MM.1S (cell line): ENCODE measurements at regions not wholly inside any gene's neighbourhood (a gene's known extent, or its start where the extent isn't known, plus 50 kb on each side); places are given as distances from the start of the nearest gene placed in this dataset.

Experiments used
- DNase-seq: peaks from one replicate; pipeline ENCODE4 v3.0.0-alpha.2; 2015
- H2AFZ ChIP-seq: fragments of 300-600 bp; sonication (generic); 2 replicates; pipeline ENCODE4 v1.6.0; 2016; ENCODE audit warnings: antibody characterized with exemption, low read length
- H3F3A ChIP-seq: fragments of 300-600 bp; sonication (generic); 2 replicates; pipeline ENCODE4 v1.6.1; 2016; ENCODE audit warnings: mild to moderate bottlenecking, antibody characterized with exemption, low read length, moderate library complexity, mixed read lengths; ENCODE audit not compliant: insufficient read depth
- H3K27ac ChIP-seq: fragments of 300-600 bp; sonication (generic); 2 replicates; pipeline ENCODE4 v1.5.1; 2016; ENCODE audit warnings: mild to moderate bottlenecking, low read length
- H3K27me3 ChIP-seq: fragments of 300-600 bp; sonication (generic); replicated peaks from 2 replicates; pipeline ENCODE4 v1.6.0; 2016; ENCODE audit warnings: low read length; ENCODE audit not compliant: insufficient read depth
- H3K36me3 ChIP-seq: fragments of 300-600 bp; sonication (generic); replicated peaks from 2 replicates; pipeline ENCODE4 v1.6.1; 2016; ENCODE audit warnings: mild to moderate bottlenecking, low read length, mixed read lengths; ENCODE audit not compliant: insufficient read depth
- H3K4me1 ChIP-seq: fragments of 300-600 bp; sonication (generic); 2 replicates; pipeline ENCODE4 v1.6.1; 2016; ENCODE audit warnings: low read length, mixed read lengths
- H3K4me2 ChIP-seq: fragments of 300-600 bp; sonication (generic); 2 replicates; pipeline ENCODE4 v1.6.0; 2016; ENCODE audit warnings: low read depth, low read length
- H3K4me3 ChIP-seq: fragments of 300-600 bp; sonication (generic); 2 replicates; pipeline ENCODE4 v1.5.1; 2016; ENCODE audit warnings: low read length, mixed read lengths
- H3K79me2 ChIP-seq: fragments of 300-600 bp; sonication (generic); 2 replicates; pipeline ENCODE4 v1.6.1; 2016; ENCODE audit warnings: mixed run types, low read length, mixed read lengths
- H3K9ac ChIP-seq: fragments of 300-600 bp; sonication (generic); 2 replicates; pipeline ENCODE4 v1.6.1; 2016; ENCODE audit warnings: low read length, mixed read lengths
- H3K9me2 ChIP-seq: fragments of 300-600 bp; sonication (generic); replicated peaks from 2 replicates; pipeline ENCODE4 v1.6.1; 2016; ENCODE audit warnings: mild to moderate bottlenecking, low read length, mixed read lengths; ENCODE audit not compliant: insufficient read depth
- H3K9me3 ChIP-seq: fragments of 300-600 bp; sonication (generic); replicated peaks from 2 replicates; pipeline ENCODE4 v1.6.1; 2016; ENCODE audit warnings: mild to moderate bottlenecking, low read length, mixed read lengths; ENCODE audit not compliant: insufficient read depth
- H4K20me1 ChIP-seq: fragments of 300-600 bp; sonication (generic); 2 replicates; pipeline ENCODE4 v1.6.1; 2016; ENCODE audit warnings: mild to moderate bottlenecking, low read length, moderate library complexity, mixed read lengths; ENCODE audit not compliant: insufficient read depth
- CTCF ChIP-seq: fragments of 300-600 bp; sonication (generic); IDR thresholded peaks from 2 replicates; pipeline ENCODE4 v1.5.1; 2016; ENCODE audit warnings: antibody characterized with exemption, low read length, mixed read lengths
- EZH2 ChIP-seq: fragments of 300-600 bp; sonication (generic); optimal IDR thresholded peaks from 2 replicates; pipeline ENCODE3; 2017; ENCODE audit warnings: low read depth, mild to moderate bottlenecking, antibody characterized with exemption, low read length, mixed read lengths
- EZH2phosphoT487 ChIP-seq: fragments of 300-600 bp; sonication (generic); IDR thresholded peaks from 2 replicates; pipeline ENCODE4 v1.6.1; 2018; ENCODE audit warnings: antibody characterized with exemption, low read length

DNA sequence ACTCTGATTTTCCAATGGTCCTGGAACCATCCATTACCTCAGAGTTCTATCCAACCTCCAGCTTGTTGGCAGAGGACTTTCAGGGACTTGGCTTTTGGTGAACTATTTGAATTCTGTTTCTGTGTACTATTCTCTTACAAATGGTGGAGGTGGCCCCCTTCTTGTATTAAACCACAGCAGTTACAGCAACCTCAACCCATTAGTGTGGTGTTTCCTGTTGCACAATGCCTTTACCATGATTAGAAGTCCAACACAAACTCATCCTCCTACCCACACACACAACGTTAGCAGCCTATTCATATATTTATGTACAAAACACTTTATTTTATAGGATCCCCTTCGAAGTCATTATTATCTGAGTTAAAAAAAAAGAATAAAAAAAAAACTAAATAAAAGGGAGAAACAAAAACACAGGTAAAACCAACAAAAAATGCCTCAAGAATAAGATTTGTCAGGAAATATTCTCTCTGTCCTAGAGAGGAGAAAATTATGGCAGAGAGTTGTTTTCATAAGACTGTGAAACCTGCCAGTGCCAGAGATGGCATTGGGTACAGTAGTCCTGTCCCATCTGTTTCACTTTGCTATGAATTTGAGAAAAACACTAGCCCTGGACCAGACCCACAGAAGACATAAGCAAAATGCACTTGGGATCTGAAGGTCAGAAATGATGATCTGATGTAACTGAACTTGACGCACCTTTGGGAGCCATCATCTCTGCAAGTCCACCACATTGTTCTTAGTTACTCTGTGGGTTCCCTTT, 1896.0 kb upstream of the PIK3C3 start:
- Histone ChIP-seq H3K4me2 (no peak overlapping the region), H3K9me2 (no peaks in the 10 kb centered on the region), H3K27me3 (no peaks in the 10 kb centered on the region), H3K9ac (no peak overlapping the region), H4K20me1 (no peaks in the 10 kb centered on the region), H3F3A (no peaks in the 10 kb centered on the region), H3K27ac (no peak overlapping the region), H2AFZ (no peak overlapping the region), H3K4me3 (no peak overlapping the region), H3K9me3 (no peaks in the 10 kb centered on the region), H3K36me3 (no peaks in the 10 kb centered on the region), H3K79me2 (no peaks in the 10 kb centered on the region), H3K4me1 (no peaks in the 10 kb centered on the region)
- DNase-seq: no peak
- TF ChIP-seq EZH2phosphoT487 (no peak), EZH2 (no peak), CTCF (no peak)

DNA sequence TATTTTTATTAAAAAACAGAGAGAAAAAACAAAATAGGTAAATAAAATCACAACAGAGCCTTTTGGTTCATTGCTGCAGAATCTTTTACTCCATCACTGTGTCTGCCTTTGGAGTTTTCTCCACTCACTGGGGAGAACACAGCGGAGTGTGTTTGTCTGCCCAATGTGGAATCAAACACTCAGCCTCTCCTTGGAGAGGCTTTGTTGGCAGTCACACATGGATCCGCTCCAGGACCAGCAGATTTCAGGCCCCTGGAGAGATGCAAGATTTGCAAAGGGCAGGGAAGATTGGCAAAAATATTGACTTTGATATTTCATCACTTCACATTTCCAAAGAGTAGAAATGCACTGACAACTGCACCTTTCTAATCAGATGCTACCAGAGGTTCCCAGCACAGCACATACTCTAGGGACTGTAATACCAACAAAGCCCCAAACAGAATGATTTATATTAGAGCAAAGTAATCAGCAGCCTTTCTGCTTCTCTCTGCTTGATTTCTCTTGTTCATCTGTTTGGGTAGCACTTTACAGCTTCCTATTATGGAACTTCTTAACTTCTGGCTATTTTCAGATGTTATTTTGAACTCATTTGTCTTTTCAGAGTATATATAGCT, 1898.8 kb upstream of the PIK3C3 start:
- Histone ChIP-seq H3F3A (no peaks in the 10 kb centered on the region), H3K4me2 (no peak overlapping the region), H3K4me1 (no peaks in the 10 kb centered on the region), H3K4me3 (no peak overlapping the region), H4K20me1 (no peaks in the 10 kb centered on the region), H3K79me2 (no peaks in the 10 kb centered on the region), H3K27ac (no peak overlapping the region), H3K9ac (no peak overlapping the region), H3K36me3 (no peaks in the 10 kb centered on the region), H2AFZ (no peak overlapping the region), H3K27me3 (no peaks in the 10 kb centered on the region), H3K9me3 (no peaks in the 10 kb centered on the region), H3K9me2 (no peaks in the 10 kb centered on the region)
- no peak for DNase-seq
- no peak for TF ChIP-seq EZH2phosphoT487
- no peak for TF ChIP-seq EZH2
- no peak for TF ChIP-seq CTCF

- no peaks in the 10 kb centered on the region for H3K36me3 ChIP-seq
- H3K4me1 ChIP-seq: no peaks in the 10 kb centered on the region
- no peaks in the 10 kb centered on the region for H4K20me1 ChIP-seq
- H2AFZ ChIP-seq: no peak overlapping the region
- no peaks in the 10 kb centered on the region for H3K27me3 ChIP-seq
- no peaks in the 10 kb centered on the region for H3K79me2 ChIP-seq
- H3F3A ChIP-seq: no peaks in the 10 kb centered on the region
- DNase-seq: no peak
- TF ChIP-seq EZH2phosphoT487: no peak
- TF ChIP-seq EZH2: no peak
- TF ChIP-seq CTCF: no peak
- H3K9ac ChIP-seq: no peak overlapping the region
- no peak overlapping the region for H3K4me2 ChIP-seq
- no peaks in the 10 kb centered on the region for H3K9me2 ChIP-seq
- no peak overlapping the region for H3K27ac ChIP-seq
- no peaks in the 10 kb centered on the region for H3K9me3 ChIP-seq
- no peak overlapping the region for H3K4me3 ChIP-seq
Observed at GRCh38 chr18:40055262-40055661, 1899.8 kb upstream of the PIK3C3 start.
